GM18907 (cell line): ENCODE measurements at regions not wholly inside any gene's neighbourhood (a gene's known extent, or its start where the extent isn't known, plus 50 kb on each side); places are given as distances from the start of the nearest gene placed in this dataset.

Experiments
- ATAC-seq: cut with Tn5 transposase; IDR thresholded peaks from one replicate; pipeline ENCODE4 v1.9.1; 2021; ENCODE audit warnings: mild to moderate bottlenecking, moderate library complexity; ENCODE audit not compliant: unreplicated experiment

- ATAC-seq = no peak
Measured at GRCh38 chr18:65567372-65567771, 183.4 kb upstream of the CDH7 start.

DNA sequence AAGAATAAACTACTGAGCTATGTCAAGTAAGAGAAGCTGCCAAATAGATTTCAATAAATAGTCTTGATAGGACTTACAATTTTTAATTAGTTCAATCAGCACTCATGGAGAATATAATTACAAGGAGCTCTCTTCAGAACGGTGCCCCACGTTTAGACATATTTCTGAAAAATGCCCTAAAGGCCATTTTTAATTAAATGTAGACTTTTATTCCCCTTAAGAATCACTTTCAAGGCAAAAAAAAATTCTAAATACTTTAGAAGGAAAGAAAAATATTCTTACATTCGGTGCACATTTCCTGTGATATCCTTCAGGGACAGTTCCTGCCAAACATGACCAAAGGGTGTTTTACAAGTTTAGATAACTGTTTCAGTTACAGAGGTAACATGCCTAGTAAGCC is 202.5 kb upstream of the CDH7 start:
- ATAC-seq = no peak

- no peak for ATAC-seq
Measured at GRCh38 chr18:65547046-65547445, 203.8 kb upstream of the CDH7 start.

DNA sequence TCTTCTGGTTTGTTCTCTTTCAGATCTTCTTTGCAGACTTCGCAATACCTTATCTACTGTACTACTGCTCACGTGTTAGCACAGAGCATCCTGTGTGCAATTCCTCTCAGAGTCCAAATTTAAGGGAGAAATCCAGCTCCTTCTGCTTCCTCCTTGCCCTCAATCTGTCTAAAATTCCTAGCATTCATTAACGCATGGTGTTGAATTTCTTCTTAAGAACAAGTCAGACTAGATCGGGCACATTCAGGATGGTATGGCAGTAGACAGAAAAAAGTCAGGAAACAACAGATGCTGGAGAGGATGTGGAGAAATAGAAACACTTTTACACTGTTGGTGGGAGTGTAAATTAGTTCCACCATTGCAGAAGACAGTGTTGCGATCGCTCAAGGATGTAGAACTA is 206.1 kb upstream of the CDH7 start:
- ATAC-seq = no peak

DNA sequence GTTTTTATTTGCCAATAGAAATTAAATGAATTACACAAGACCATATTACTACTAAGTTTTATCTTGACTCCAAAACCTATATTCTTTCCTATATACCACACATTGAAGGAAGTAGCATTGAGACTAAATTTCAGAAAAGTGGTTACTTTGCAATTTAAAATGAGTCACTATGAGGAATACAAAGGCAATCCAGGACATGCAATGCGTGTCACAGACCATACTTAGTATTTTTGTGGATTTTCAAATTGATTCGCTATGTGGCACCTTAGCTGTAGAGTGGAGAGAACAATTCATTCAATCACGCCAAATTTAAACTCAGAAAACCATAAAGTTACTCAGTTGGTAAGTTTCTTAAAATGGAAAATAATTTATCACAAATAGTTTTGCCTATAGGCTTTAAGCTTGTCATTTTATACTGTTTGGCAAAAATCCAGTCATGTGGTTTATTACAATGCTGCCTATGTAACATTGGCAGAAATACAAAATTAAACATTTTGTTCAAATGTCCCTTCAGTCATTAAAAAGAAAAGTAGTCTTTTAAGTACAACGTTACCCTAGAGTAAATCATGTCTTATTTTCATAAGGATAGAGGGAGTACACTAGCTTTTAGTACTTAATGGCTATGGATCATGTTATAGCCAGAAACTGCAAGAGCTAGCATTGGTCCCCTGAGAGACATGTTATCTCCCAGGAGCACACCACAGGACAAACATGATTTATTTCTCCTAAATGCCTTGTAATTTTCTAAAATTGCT is 222.8 kb upstream of the CDH7 start:
- no peak for ATAC-seq

DNA sequence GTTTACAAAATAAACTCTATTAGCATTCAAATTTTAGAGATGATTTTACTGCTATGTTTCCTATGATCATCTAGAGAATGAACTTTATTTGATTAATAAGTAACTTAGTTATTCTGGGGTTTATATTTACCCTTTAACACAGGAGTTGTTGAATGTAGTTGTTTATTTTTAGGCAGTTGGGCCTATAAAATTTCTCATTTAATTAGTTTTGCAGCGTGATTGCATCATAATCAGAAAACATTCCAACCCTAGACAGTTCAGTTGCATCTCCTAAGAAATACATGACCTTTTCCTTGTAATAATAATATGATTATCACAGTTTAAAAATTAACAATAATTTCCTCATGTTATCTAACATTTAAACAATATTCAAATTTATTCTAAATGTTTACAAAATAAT is 224.7 kb upstream of the CDH7 start:
- ATAC-seq = no peak

DNA sequence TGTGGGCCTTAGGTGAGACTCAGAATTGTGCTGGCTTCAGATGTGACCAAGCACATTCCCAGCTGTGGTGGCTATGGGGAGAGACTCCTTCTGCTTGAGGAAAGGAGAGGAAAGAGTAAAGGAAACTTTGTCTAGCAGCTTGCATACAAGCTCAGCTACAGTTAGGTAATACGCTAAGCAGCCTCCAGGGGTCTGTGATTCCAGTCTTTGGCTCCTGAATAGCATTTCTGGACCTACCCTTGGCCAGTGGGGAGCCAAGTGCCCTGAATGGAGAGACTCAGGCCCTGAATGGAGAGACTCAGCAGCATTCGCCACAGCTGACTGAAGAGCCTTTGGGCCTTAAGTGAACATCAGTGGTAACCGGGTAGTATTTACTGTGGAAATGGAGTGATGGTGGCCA is 227.4 kb upstream of the CDH7 start:
- no peak for ATAC-seq

GRCh38 chr18:65522907-65523306 is 227.9 kb upstream of the CDH7 start:
- ATAC-seq = no peak

GRCh38 chr18:65516209-65516608 is 234.6 kb upstream of the CDH7 start:
- ATAC-seq = no peak

- no peak for ATAC-seq
Measured at GRCh38 chr18:65498605-65499004, 252.2 kb upstream of the CDH7 start.

GRCh38 chr18:65487569-65487968 is 263.2 kb upstream of the CDH7 start:
- no peak for ATAC-seq

DNA sequence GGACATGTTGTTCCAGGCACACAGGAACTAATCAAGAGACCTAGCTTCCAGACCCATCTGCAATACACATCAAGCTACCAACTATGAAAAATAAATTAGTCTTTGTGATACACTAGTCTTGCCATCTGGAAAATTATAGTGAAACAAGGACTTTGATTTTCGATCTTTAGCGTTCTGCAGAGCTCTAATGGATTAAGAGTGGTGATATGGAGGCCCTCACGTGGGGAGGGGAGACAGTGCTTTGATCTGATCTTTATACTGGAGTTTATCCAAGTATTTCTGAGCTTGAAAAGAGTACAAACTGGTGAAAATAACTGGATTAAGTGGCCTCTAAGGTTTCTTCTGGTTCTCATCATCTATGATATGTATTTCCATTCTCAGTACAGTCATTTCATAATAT is 273.4 kb upstream of the CDH7 start:
- ATAC-seq = no peak

DNA sequence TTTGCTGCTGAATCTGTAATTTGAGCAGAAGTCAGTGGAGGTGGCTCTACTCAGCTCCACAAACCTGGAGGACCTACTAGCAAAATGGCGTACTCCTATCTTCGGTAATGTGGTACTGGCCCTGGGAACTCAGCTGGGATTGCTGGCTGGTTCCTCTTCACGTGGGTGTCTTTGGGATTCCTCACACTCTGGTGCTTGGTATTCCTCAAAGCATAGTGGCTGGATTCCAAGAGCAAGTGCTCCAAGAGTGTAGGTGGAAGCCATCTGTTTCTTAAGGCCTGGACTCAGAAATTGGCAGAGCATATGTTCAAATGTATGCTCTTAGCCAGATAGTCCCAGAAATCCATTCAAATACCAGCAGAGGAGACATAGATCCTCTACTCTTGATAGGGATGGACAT is 281.9 kb upstream of the CDH7 start:
- ATAC-seq = no peak

DNA sequence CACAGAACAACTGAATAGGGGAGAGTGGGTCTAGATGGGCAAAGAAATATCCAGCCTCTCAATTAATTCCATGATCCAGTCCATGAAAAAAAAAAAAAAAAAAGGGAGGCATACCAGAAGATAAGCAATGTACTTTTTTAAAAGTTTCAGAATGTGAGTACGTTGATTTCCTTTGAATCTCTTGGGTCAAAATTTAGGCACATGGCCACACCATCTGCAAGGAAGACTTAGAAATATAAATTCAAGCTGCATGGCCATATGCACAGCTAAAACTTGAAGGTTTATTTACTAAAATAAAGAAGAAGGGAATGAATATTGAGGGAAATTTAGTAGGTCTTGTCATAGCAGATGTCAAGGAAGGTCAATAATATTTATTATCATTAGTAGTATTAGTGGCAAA is 286.5 kb upstream of the CDH7 start:
- no peak for ATAC-seq

- no peak for ATAC-seq
Measured at GRCh38 chr18:65459741-65460140, 291.1 kb upstream of the CDH7 start.

- ATAC-seq = no peak
Measured at GRCh38 chr18:65458871-65459270, 291.9 kb upstream of the CDH7 start.

DNA sequence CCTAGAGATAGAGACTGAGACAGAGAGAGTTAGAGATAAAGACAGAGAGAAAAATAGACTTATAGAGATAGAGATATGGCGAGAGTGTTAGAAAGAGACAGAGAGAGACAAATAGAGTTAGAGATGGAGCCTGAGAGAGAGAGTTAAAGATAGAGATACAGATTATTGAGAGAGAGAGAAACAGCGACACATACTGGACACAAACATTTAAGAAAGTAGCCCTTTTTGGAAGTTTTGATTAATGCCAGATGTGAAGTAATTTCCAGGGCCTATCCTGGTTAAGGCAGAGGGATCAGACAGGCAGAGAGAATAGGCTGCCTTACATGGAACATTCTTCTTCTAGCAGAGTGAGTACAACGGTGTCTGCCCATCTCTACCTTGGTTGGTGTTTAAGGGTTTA is 311.6 kb upstream of the CDH7 start:
- no peak for ATAC-seq

GRCh38 chr18:65436430-65436829 is 314.4 kb upstream of the CDH7 start:
- ATAC-seq = no peak

- no peak for ATAC-seq
Measured at GRCh38 chr18:65435534-65435933, 315.3 kb upstream of the CDH7 start.

GRCh38 chr18:65429601-65430000 is 321.2 kb upstream of the CDH7 start:
- ATAC-seq = no peak

GRCh38 chr18:65425366-65425765 is 325.4 kb upstream of the CDH7 start:
- no peak for ATAC-seq

DNA sequence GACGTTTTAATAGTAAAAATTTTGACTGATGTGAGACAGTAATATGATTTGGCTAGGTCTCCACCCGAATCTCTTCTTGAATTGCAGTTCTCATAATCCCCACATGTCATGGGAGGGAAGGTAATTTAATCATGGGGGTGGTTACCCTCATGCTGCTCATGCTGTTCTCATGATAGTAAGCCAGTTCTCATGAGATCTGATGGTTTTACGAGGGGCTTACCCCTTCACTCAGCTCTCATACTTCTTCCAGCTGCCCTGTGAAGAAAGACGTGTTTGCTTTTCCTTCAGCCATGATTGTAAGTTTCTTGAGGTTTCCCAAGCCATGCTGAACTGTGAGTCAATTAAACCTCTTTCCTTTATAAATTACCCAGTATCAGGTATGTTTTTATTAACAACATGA is 327.0 kb upstream of the CDH7 start:
- ATAC-seq = no peak

DNA sequence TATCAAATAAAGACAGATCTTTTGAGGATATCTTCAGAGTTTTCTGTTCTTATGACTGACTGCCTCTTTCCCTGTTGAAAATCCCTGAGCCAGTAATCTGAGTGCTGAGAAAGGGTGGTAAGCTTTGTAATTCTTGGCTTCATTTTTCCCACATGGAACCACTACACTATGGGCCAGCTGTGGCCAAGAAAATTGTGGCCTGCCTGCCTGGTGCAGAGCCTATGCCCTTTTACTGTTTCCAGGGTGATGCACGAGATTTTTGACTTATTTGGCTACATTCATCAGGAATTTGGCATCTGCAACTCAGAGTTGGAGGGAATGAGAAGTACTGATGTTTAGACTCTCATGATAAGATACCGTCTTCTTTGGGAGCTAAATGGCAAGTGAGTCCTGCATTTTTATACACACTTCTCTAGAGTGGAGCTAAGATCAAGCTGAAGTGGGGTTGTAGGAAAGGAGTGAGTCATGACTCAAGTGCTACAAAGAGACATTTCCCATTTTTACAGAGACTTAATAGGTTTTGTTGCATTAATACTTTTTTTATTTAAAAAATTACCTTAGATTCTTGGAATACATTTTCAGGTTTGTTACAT is 328.2 kb upstream of the CDH7 start:
- no peak for ATAC-seq
